DOHH2 (cell line): ENCODE measurements at regions not wholly inside any gene's neighbourhood (a gene's known extent, or its start where the extent isn't known, plus 50 kb on each side); places are given as distances from the start of the nearest gene placed in this dataset.
"Not testable (repeated sequence)": the region's sequence is repeated elsewhere in the genome, so short reads cannot be mapped to it uniquely, and the experiment has no call there.

ENCODE experiments used
- EZH2phosphoT487 ChIP-seq: fragments of 200-600 bp; sonication (generic); IDR thresholded peaks from 2 replicates; pipeline ENCODE4 v1.6.1; 2017; ENCODE audit warnings: borderline replicate concordance, mild to moderate bottlenecking, antibody characterized with exemption, low read length, moderate library complexity, mixed read lengths
- TF ChIP-seq, protein P1 (sequence below): fragments of 200-600 bp; sonication (generic); IDR thresholded peaks from one replicate; pipeline ENCODE4 v1.5.1; 2014; ENCODE audit warnings: antibody characterized with exemption, mild to moderate bottlenecking, low read depth, low read length; ENCODE audit not compliant: poor library complexity, severe bottlenecking

GRCh38 chr6:57809454-57809853, 492.0 kb downstream of the PRIM2 start:
- TF ChIP-seq, protein P1, sequence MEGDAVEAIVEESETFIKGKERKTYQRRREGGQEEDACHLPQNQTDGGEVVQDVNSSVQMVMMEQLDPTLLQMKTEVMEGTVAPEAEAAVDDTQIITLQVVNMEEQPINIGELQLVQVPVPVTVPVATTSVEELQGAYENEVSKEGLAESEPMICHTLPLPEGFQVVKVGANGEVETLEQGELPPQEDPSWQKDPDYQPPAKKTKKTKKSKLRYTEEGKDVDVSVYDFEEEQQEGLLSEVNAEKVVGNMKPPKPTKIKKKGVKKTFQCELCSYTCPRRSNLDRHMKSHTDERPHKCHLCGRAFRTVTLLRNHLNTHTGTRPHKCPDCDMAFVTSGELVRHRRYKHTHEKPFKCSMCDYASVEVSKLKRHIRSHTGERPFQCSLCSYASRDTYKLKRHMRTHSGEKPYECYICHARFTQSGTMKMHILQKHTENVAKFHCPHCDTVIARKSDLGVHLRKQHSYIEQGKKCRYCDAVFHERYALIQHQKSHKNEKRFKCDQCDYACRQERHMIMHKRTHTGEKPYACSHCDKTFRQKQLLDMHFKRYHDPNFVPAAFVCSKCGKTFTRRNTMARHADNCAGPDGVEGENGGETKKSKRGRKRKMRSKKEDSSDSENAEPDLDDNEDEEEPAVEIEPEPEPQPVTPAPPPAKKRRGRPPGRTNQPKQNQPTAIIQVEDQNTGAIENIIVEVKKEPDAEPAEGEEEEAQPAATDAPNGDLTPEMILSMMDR = not testable (repeated sequence)
- not testable (repeated sequence) for TF ChIP-seq EZH2phosphoT487
